ENCODE measurements at regions not wholly inside any gene's neighbourhood (a gene's known extent, or its start where the extent isn't known, plus 50 kb on each side); places are given as distances from the start of the nearest gene placed in this dataset.

GRCh38 chr5:174319551-174319950 lies 274.0 kb downstream of the NSG2 start:
- no peak overlapping the region for H3K27ac Mint-ChIP-seq (ENCODE audit: unreplicated experiment)
- CTCF ChIA-PET = no interaction called here
- no TSS peak for BruUV-seq (replicated peaks)
- H3K4me1 Mint-ChIP-seq (ENCODE audit: low read depth, unreplicated experiment) = peaks cover 12% of the 10 kb centered on the region
- H3K9me3 Mint-ChIP-seq (ENCODE audit: low read depth, unreplicated experiment) = no peaks in the 10 kb centered on the region
- H3K27me3 Mint-ChIP-seq (ENCODE audit: unreplicated experiment) = peaks cover 100% of the 10 kb centered on the region
- no peak for DNase-seq
- intact Hi-C loops (cut with micrococcal nuclease; ENCODE audit: unreplicated experiment) = loop anchor here (5.0 kb wide), 1 partner anchor 1027 kb away; no protein-coding TSS in a partner anchor
- TF ChIP-seq CTCF (IDR thresholded peaks at IDR 0.05; ENCODE audit: unreplicated experiment) = no peak
- no peaks in the 10 kb centered on the region for H3K36me3 Mint-ChIP-seq (ENCODE audit: insufficient read depth, unreplicated experiment)
- H3K4me3 Mint-ChIP-seq (ENCODE audit: low read depth, unreplicated experiment) = no peak overlapping the region

GRCh38 chr5:174320051-174320450 lies 274.5 kb downstream of the NSG2 start:
- Mint-ChIP-seq H3K36me3 (ENCODE audit: insufficient read depth, unreplicated experiment) (no peaks in the 10 kb centered on the region), H3K4me3 (ENCODE audit: low read depth, unreplicated experiment) (no peak overlapping the region), H3K27ac (ENCODE audit: unreplicated experiment) (no peak overlapping the region), H3K27me3 (ENCODE audit: unreplicated experiment) (peaks cover 100% of the 10 kb centered on the region), H3K9me3 (ENCODE audit: low read depth, unreplicated experiment) (no peaks in the 10 kb centered on the region), H3K4me1 (ENCODE audit: low read depth, unreplicated experiment) (peaks cover 17% of the 10 kb centered on the region)
- no TSS peak for BruUV-seq (replicated peaks)
- no peak for DNase-seq
- no peak for TF ChIP-seq CTCF (IDR thresholded peaks at IDR 0.05; ENCODE audit: unreplicated experiment)
- CTCF ChIA-PET = no interaction called here
- intact Hi-C loops (cut with micrococcal nuclease; ENCODE audit: unreplicated experiment) = loop anchor here (10.0 kb wide), 2 partner anchors 205 to 285 kb away; no protein-coding TSS in a partner anchor

- no peaks in the 10 kb centered on the region for H3K36me3 Mint-ChIP-seq (ENCODE audit: insufficient read depth, unreplicated experiment)
- H3K9me3 Mint-ChIP-seq (ENCODE audit: low read depth, unreplicated experiment) = no peaks in the 10 kb centered on the region
- intact Hi-C loops (cut with micrococcal nuclease; ENCODE audit: unreplicated experiment) = loop anchor here (10.0 kb wide), 2 partner anchors 201 to 281 kb away; no protein-coding TSS in a partner anchor
- H3K4me3 Mint-ChIP-seq (ENCODE audit: low read depth, unreplicated experiment) = no peak overlapping the region
- peaks cover 33% of the 10 kb centered on the region for H3K4me1 Mint-ChIP-seq (ENCODE audit: low read depth, unreplicated experiment)
- BruUV-seq (replicated peaks) = no TSS peak
- TF ChIP-seq CTCF (IDR thresholded peaks at IDR 0.05; ENCODE audit: unreplicated experiment) = no peak
- CTCF ChIA-PET = interaction anchor here (0.5 to 1.3 kb wide), 6 partner anchors 12 to 413 kb away, joined by 3 to 4 read pairs (median 3); no protein-coding TSS in a partner anchor
- peaks cover 72% of the 10 kb centered on the region for H3K27me3 Mint-ChIP-seq (ENCODE audit: unreplicated experiment)
- DNase-seq = peak; percentile 76
- H3K27ac Mint-ChIP-seq (ENCODE audit: unreplicated experiment) = no peak overlapping the region
These were observed 278.4 kb downstream of the NSG2 start for GRCh38 chr5:174323878-174324281.

GRCh38 chr5:174324680-174325079 lies 279.2 kb downstream of the NSG2 start:
- DNase-seq = no peak
- H3K36me3 Mint-ChIP-seq (ENCODE audit: insufficient read depth, unreplicated experiment) = no peaks in the 10 kb centered on the region
- intact Hi-C loops (cut with micrococcal nuclease; ENCODE audit: unreplicated experiment) = loop anchor here (5.0 to 10.0 kb wide), 3 partner anchors 48 to 280 kb away; no protein-coding TSS in a partner anchor
- CTCF ChIA-PET = interaction anchor here (0.8 to 1.3 kb wide), 3 partner anchors 13 to 412 kb away, joined by 3 to 4 read pairs (median 4); no protein-coding TSS in a partner anchor
- no peaks in the 10 kb centered on the region for H3K9me3 Mint-ChIP-seq (ENCODE audit: low read depth, unreplicated experiment)
- H3K4me3 Mint-ChIP-seq (ENCODE audit: low read depth, unreplicated experiment) = no peak overlapping the region
- TF ChIP-seq CTCF (IDR thresholded peaks at IDR 0.05; ENCODE audit: unreplicated experiment) = no peak
- no TSS peak for BruUV-seq (replicated peaks)
- H3K27ac Mint-ChIP-seq (ENCODE audit: unreplicated experiment) = no peak overlapping the region
- H3K4me1 Mint-ChIP-seq (ENCODE audit: low read depth, unreplicated experiment) = peaks cover 33% of the 10 kb centered on the region
- H3K27me3 Mint-ChIP-seq (ENCODE audit: unreplicated experiment) = peaks cover 72% of the 10 kb centered on the region

Measured in Calu3 (cell line).